ENCODE measurements at regions not wholly inside any gene's neighbourhood (a gene's known extent, or its start where the extent isn't known, plus 50 kb on each side); places are given as distances from the start of the nearest gene placed in this dataset.
A peak's percentile ranks its signal among the peaks of the same experiment; 100 is the strongest.

DNA sequence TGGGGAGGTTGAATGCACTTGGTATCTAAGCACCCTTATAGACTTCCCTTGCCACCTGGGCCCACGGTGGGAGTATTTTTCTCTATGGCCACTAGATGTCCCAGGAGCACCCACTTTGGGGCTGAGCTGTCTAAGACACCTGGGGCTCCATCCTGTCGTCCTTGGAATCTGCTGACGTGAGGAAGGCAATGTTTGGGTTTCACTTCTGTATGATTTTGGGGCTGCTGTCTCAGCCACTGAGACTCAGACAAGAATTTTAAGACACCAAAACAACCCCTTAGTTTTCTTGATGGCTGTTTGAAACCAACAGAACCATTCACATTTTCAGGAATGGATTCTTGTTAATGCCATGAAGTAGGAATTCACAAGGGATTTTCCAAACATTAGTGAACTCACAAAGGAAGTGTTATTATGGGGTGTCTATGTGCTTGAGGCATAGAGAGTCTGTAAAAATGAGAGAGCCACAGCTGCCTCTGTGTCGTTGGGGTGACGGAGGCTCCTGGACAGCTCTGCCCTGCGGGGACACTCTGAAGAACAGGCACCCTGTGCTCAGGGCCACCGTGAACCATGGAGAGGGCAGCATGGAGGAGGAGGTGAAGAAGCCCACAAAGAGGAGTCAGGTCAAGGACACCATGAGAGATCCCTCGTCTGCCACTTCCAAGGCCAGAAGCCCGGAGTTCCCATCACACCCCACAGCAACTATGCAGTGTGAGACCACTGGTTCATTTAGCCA is 106.8 kb upstream of the SPATA13 start:
- Histone ChIP-seq H3K27me3 (ENCODE audit: low read depth, low read length) (no peaks in the 10 kb centered on the region), H3K4me1 (ENCODE audit: control insufficient read depth in 1 of 2, insufficient read depth in 2 of 2, low read length in 2 of 2) (peaks cover 5 to 24% of the 10 kb centered on the region in 2 donors), H3K9me3 (ENCODE audit: control insufficient read depth in 1 of 2, low read length in 2 of 2) (no peaks in the 10 kb centered on the region), H3K27ac (ENCODE audit: low read length) (peak overlapping the region; percentile 42), H3K36me3 (ENCODE audit: control insufficient read depth in 1 of 2, insufficient read depth in 2 of 2, low read length in 2 of 2) (no peaks in the 10 kb centered on the region), H3K4me3 (ENCODE audit: low read depth in 1 of 2, low read length in 2 of 2) (no peak overlapping the region)

DNA sequence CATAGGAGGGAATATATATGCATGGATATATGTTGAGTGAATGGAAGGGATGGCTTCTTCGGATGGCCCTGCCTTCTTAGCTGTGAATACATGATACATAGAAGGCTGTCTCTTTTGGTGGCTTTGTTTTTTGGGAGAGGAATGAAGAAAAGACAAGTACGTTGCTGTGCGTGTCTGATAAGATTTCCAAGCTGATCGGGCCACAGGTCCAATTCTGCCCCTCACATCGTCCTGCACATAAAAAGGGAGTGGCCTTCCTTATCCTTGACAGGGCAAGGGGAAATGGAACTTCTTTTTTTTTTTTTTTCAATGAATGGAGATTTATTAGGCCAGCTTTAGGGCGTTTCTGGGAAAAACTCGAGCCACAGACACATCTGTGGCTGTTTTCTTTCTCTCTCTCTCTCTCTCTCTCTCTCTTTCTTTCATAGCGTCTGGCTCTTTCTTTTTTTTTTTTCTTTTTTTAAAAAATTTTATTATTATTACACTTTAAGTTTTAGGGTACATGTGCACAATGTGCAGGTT is 103.8 kb upstream of the SPATA13 start:
- Histone ChIP-seq H3K27me3 (ENCODE audit: low read depth, low read length) (no peaks in the 10 kb centered on the region), H3K4me1 (ENCODE audit: control insufficient read depth in 1 of 2, insufficient read depth in 2 of 2, low read length in 2 of 2) (peaks cover 5 to 9% of the 10 kb centered on the region in 2 donors), H3K36me3 (ENCODE audit: control insufficient read depth in 1 of 2, insufficient read depth in 2 of 2, low read length in 2 of 2) (no peaks in the 10 kb centered on the region), H3K9me3 (ENCODE audit: control insufficient read depth in 1 of 2, low read length in 2 of 2) (no peaks in the 10 kb centered on the region), H3K27ac (ENCODE audit: low read length) (no peak overlapping the region), H3K4me3 (ENCODE audit: low read depth in 1 of 2, low read length in 2 of 2) (no peak overlapping the region)

DNA sequence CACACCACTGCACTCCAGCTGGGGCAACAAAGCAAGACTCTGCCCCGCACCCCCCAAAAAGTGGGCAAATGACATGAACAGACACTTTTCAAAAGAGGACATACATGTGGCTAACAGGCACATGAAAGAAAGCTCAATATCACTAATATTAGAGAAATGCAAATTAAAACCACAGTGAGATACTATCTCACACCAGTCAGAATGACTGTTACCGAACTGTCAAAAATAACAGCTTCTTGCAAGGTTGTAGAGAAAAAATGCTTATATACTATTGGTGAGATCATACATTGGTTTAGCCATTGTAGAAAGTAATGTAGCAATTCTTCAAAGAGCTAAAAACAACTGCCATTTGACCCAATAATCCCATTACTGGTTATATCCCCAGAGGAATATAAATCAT is 99.5 kb upstream of the SPATA13 start:
- H3K27me3 ChIP-seq (ENCODE audit: low read depth, low read length) = no peaks in the 10 kb centered on the region
- H3K4me1 ChIP-seq (ENCODE audit: control insufficient read depth in 1 of 2, insufficient read depth in 2 of 2, low read length in 2 of 2) = no peaks in the 10 kb centered on the region
- H3K36me3 ChIP-seq (ENCODE audit: control insufficient read depth in 1 of 2, insufficient read depth in 2 of 2, low read length in 2 of 2) = no peaks in the 10 kb centered on the region
- H3K9me3 ChIP-seq (ENCODE audit: control insufficient read depth in 1 of 2, low read length in 2 of 2) = no peaks in the 10 kb centered on the region
- H3K27ac ChIP-seq (ENCODE audit: low read length) = no peak overlapping the region
- H3K4me3 ChIP-seq (ENCODE audit: low read depth in 1 of 2, low read length in 2 of 2) = no peak overlapping the region

DNA sequence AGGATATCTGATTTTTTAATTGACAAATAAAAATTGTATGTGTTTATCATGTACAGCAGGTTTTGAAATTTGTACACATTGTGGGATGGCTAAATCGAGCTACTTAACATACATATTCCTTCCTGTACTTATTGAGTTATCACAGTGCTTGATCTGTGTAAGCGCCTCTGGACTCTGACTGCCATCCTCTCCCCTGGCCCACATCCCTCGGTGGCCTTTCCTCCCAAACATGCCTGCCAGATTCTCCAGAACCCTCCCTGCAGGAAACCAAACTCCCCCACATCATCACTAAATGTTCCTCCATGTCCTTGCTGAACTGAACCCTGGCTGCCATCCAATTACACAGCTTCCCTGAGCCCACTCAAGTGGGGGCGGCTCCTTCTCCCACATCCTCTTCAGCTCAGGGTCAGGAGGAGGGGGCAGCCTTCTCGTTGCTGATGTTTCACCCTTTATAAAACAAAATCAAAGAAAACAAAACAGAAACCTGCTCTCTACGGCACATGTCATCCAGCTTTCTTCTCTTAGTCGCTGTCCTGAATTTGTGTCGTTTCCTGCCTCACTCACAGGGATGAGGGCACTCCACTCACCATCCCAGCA is 97.1 kb upstream of the SPATA13 start:
- no peaks in the 10 kb centered on the region for H3K4me1 ChIP-seq (ENCODE audit: control insufficient read depth in 1 of 2, insufficient read depth in 2 of 2, low read length in 2 of 2)
- H3K27me3 ChIP-seq (ENCODE audit: low read depth, low read length) = no peaks in the 10 kb centered on the region
- H3K9me3 ChIP-seq (ENCODE audit: control insufficient read depth in 1 of 2, low read length in 2 of 2) = no peaks in the 10 kb centered on the region
- no peaks in the 10 kb centered on the region for H3K36me3 ChIP-seq (ENCODE audit: control insufficient read depth in 1 of 2, insufficient read depth in 2 of 2, low read length in 2 of 2)
- no peak overlapping the region for H3K4me3 ChIP-seq (ENCODE audit: low read depth in 1 of 2, low read length in 2 of 2)
- H3K27ac ChIP-seq (ENCODE audit: low read length) = no peak overlapping the region

- no peak overlapping the region for H3K27ac ChIP-seq (ENCODE audit: low read length)
- no peaks in the 10 kb centered on the region for H3K36me3 ChIP-seq (ENCODE audit: control insufficient read depth in 1 of 2, insufficient read depth in 2 of 2, low read length in 2 of 2)
- no peaks in the 10 kb centered on the region for H3K27me3 ChIP-seq (ENCODE audit: low read depth, low read length)
These were observed 96.1 kb upstream of the SPATA13 start for GRCh38 chr13:24064371-24064770.

GRCh38 chr13:24065176-24065575 is 95.3 kb upstream of the SPATA13 start:
- Histone ChIP-seq H3K27me3 (ENCODE audit: low read depth, low read length) (no peaks in the 10 kb centered on the region), H3K4me3 (ENCODE audit: low read depth in 1 of 2, low read length in 2 of 2) (no peak overlapping the region), H3K36me3 (ENCODE audit: control insufficient read depth in 1 of 2, insufficient read depth in 2 of 2, low read length in 2 of 2) (no peaks in the 10 kb centered on the region), H3K27ac (ENCODE audit: low read length) (no peak overlapping the region), H3K9me3 (ENCODE audit: control insufficient read depth in 1 of 2, low read length in 2 of 2) (no peaks in the 10 kb centered on the region), H3K4me1 (ENCODE audit: control insufficient read depth in 1 of 2, insufficient read depth in 2 of 2, low read length in 2 of 2) (no peaks in the 10 kb centered on the region)

More at GRCh38 chr13:24064371-24064770, 96.1 kb upstream of the SPATA13 start:
- Histone ChIP-seq H3K9me3 (ENCODE audit: control insufficient read depth in 1 of 2, low read length in 2 of 2) (no peaks in the 10 kb centered on the region), H3K4me1 (ENCODE audit: control insufficient read depth in 1 of 2, insufficient read depth in 2 of 2, low read length in 2 of 2) (no peaks in the 10 kb centered on the region), H3K4me3 (ENCODE audit: low read depth in 1 of 2, low read length in 2 of 2) (no peak overlapping the region)

DNA sequence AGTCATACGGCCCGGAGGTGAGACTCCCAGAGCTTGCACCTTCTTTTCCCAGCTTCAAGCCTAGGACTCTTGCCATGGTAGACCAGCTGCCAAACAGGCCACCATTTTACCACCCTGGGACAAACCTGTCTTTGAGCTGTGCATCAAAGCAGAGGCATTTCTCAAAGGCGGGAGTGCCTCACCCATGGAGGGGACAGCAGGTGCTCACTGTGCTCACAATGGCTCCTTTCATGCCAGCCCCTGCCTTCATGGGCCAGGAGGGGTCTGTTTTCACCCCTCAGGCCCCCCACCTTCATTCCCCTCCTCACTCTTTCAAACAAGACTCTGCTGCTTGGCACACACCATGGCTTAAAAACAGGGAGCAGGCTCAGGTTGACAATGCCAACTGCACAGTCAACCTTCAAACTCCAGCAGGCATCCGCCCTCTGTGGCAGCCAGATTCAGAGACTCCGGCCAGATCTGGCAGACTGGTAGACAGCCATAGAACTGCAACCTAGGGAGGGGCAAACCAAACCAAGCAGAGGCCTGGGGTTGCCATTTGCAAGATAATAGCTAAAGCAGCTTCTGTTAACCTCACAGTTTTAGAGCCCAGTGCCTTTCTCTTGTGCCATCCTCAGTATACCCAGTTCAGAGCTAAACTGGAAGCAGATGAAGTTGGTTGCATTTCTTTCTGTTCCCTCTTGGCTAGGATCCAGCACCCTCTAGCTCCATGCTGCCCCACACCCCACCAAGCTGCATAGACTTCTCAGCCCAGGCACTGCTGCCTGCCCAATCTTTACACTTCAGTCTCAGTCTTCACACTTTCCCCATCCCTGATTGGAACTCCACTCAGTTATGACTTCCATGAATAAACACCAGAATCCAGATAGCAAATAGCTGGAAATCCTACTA is 93.9 kb upstream of the SPATA13 start:
- H3K4me1 ChIP-seq (ENCODE audit: control insufficient read depth in 1 of 2, insufficient read depth in 2 of 2, low read length in 2 of 2) = no peaks in the 10 kb centered on the region
- no peaks in the 10 kb centered on the region for H3K27me3 ChIP-seq (ENCODE audit: low read depth, low read length)
- no peaks in the 10 kb centered on the region for H3K9me3 ChIP-seq (ENCODE audit: control insufficient read depth in 1 of 2, low read length in 2 of 2)
- H3K36me3 ChIP-seq (ENCODE audit: control insufficient read depth in 1 of 2, insufficient read depth in 2 of 2, low read length in 2 of 2) = no peaks in the 10 kb centered on the region
- no peak overlapping the region for H3K4me3 ChIP-seq (ENCODE audit: low read depth in 1 of 2, low read length in 2 of 2)
- H3K27ac ChIP-seq (ENCODE audit: low read length) = no peak overlapping the region

DNA sequence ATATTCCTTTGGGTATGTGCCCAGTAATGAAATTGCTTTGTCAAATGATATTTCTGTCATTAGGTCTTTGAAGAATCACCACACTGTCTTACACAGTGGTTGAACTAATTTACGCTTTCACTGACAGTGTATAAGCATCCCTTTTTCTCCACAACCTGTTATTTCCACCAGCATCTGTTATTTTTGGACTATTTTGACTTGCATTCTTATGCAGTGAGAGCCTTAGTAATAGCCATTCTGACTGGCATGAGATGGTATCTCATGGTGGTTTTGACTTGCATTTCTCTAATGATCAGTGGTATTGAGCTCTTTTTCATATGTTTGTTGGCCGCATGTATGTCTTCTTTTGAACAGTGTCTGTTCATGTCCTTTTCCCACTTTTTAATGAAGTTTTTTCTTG is 92.0 kb upstream of the SPATA13 start:
- Histone ChIP-seq H3K4me3 (ENCODE audit: low read depth in 1 of 2, low read length in 2 of 2) (no peak overlapping the region), H3K9me3 (ENCODE audit: control insufficient read depth in 1 of 2, low read length in 2 of 2) (no peaks in the 10 kb centered on the region), H3K4me1 (ENCODE audit: control insufficient read depth in 1 of 2, insufficient read depth in 2 of 2, low read length in 2 of 2) (no peaks in the 10 kb centered on the region), H3K36me3 (ENCODE audit: control insufficient read depth in 1 of 2, insufficient read depth in 2 of 2, low read length in 2 of 2) (no peaks in the 10 kb centered on the region), H3K27me3 (ENCODE audit: low read depth, low read length) (no peaks in the 10 kb centered on the region), H3K27ac (ENCODE audit: low read length) (no peak overlapping the region)

DNA sequence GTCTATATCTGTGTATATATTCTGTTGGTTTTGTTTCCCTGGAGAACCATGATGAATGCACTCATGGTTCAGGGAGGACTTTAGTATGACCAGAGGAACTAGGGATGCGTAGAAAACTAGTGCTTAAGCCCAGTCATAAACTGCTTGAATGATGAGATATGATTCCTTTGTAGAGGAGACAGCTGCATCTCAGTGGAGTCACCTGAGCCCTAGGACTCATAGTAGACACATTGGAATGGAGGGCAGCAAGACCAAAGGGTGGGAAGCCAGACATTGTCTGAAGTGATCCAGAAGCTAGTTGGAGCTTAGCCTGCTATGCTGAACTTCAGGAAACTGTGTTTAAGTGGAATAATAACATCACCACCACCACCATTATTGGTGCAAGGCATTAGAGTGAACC is 89.5 kb upstream of the SPATA13 start:
- Histone ChIP-seq H3K4me1 (ENCODE audit: control insufficient read depth in 1 of 2, insufficient read depth in 2 of 2, low read length in 2 of 2) (peaks cover 0 to 10% of the 10 kb centered on the region in 2 donors), H3K27ac (ENCODE audit: low read length) (no peak overlapping the region), H3K9me3 (ENCODE audit: control insufficient read depth in 1 of 2, low read length in 2 of 2) (no peaks in the 10 kb centered on the region), H3K27me3 (ENCODE audit: low read depth, low read length) (no peaks in the 10 kb centered on the region), H3K36me3 (ENCODE audit: control insufficient read depth in 1 of 2, insufficient read depth in 2 of 2, low read length in 2 of 2) (no peaks in the 10 kb centered on the region), H3K4me3 (ENCODE audit: low read depth in 1 of 2, low read length in 2 of 2) (no peak overlapping the region)

DNA sequence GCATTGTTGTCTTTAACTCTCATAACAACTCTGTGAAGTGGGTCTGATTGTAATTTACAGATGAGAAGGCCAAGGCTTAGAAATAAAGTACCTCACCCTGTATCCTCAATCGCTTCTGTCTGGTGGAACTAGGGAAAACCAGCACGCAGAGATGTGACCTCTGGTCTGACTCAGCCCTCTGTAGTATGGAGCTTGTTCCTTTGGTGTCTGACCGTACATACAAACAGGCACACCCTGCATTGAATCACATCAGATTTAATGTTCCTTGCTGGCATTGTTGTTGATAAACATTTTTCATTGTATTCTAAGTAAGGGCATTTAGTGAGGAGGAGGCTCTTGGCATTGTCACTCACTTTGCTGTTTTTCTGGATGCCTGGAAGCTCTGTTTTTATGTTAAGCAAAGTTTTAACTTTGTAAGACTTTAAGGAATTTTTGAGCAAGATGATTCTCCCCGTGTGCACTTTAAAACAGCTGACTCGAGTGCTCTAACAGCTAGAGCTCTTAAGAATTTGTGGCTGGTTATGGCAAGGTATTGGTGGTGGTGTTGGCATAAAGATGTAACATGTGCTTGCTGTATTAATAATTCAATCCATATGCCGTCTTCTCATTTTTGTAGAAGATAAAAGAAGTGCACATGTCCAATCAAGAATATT is 89.0 kb upstream of the SPATA13 start:
- no peak overlapping the region for H3K27ac ChIP-seq (ENCODE audit: low read length)
- no peaks in the 10 kb centered on the region for H3K9me3 ChIP-seq (ENCODE audit: control insufficient read depth in 1 of 2, low read length in 2 of 2)
- peaks cover 0 to 12% of the 10 kb centered on the region in 2 donors for H3K4me1 ChIP-seq (ENCODE audit: control insufficient read depth in 1 of 2, insufficient read depth in 2 of 2, low read length in 2 of 2)
- H3K27me3 ChIP-seq (ENCODE audit: low read depth, low read length) = no peaks in the 10 kb centered on the region
- no peaks in the 10 kb centered on the region for H3K36me3 ChIP-seq (ENCODE audit: control insufficient read depth in 1 of 2, insufficient read depth in 2 of 2, low read length in 2 of 2)
- H3K4me3 ChIP-seq (ENCODE audit: low read depth in 1 of 2, low read length in 2 of 2) = no peak overlapping the region

GRCh38 chr13:24073657-24074056 is 86.9 kb upstream of the SPATA13 start:
- H3K4me3 ChIP-seq (ENCODE audit: low read depth in 1 of 2, low read length in 2 of 2) = no peak overlapping the region
- H3K27ac ChIP-seq (ENCODE audit: low read length) = no peak overlapping the region
- no peaks in the 10 kb centered on the region for H3K9me3 ChIP-seq (ENCODE audit: control insufficient read depth in 1 of 2, low read length in 2 of 2)
- H3K4me1 ChIP-seq (ENCODE audit: control insufficient read depth in 1 of 2, insufficient read depth in 2 of 2, low read length in 2 of 2) = peaks cover 0 to 12% of the 10 kb centered on the region in 2 donors
- no peaks in the 10 kb centered on the region for H3K36me3 ChIP-seq (ENCODE audit: control insufficient read depth in 1 of 2, insufficient read depth in 2 of 2, low read length in 2 of 2)
- no peaks in the 10 kb centered on the region for H3K27me3 ChIP-seq (ENCODE audit: low read depth, low read length)
